GM10266 (cell line): ENCODE measurements at regions not wholly inside any gene's neighbourhood (a gene's known extent, or its start where the extent isn't known, plus 50 kb on each side); places are given as distances from the start of the nearest gene placed in this dataset.

Experiments used
- DNase-seq: peaks from one replicate; pipeline ENCODE4 v3.0.0; 2012; ENCODE audit errors: extremely low spot score
- CTCF ChIP-seq: IDR thresholded peaks from 2 replicates; pipeline ENCODE4 v1.5.1; 2012; ENCODE audit warnings: mild to moderate bottlenecking, low read depth; ENCODE audit not compliant: control insufficient read depth, insufficient read depth; ENCODE audit errors: missing control alignments

DNA sequence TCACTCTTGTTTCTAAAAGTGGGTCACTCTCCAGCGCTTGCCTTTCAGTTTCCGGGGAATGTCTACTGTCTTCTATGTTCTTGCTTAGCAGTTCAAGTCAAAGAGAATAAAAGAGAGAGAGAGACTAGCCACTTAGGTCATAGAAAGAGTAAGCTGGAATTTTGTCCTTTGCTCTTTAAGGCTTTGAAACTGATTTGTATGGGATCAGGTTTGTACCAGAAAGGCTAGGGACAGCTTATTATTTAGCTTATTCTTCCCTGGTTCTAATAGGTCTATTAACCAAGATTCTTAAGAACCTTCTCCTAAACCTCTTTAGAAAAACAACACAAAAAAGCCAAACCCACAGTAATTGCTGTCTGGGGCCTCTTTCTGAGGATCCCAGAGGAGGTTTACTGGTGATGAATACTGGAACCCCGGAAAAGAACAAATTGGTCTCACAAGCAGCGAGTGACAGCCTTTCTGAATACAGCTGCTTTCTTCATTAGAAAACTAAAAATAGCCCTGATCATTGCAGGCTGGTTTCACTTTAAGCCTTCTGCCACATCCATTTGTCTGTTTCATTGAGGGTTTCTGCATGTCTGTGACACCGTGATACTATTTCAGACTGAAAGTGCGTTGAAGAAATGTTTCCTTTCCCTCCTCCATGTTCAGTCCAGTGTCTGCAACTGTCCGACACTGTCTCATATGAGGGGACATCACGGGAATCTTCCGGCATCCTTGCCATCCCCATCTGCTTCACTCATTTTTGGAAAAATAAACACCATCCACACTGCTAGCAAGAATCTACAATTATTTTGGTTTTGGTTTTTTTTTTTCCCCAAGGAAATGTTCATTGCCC, 75.1 kb upstream of the ATXN1 start:
- no peak for TF ChIP-seq CTCF
- peak; percentile 51 for DNase-seq

- no peak for TF ChIP-seq CTCF
- DNase-seq, result no peak
Measured at GRCh38 chr6:16834242-16834641, 73.0 kb upstream of the ATXN1 start.

DNA sequence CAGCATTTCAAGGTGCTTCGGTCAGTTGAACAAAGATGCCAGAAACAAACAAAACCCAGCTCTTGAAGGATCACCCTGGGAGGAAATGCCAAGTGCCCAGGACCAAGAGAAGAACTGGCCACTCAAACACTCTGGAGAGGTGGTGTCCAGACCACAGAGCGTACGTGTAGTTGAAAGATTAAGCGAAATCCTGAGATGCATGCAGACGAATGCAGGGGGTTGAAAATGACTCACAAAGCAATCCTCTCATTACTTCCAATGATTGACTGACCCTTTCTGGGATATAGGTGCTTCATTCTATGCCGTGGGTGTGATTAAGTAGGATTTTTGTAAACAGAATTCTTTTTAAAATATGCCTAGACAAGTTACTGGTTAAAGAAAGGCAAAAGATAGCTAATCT, 71.5 kb upstream of the ATXN1 start:
- TF ChIP-seq CTCF, result no peak
- DNase-seq, result no peak

- no peak for DNase-seq
- TF ChIP-seq CTCF, result no peak
Measured at GRCh38 chr6:16832043-16832567, 70.8 kb upstream of the ATXN1 start.

GRCh38 chr6:16831136-16831535, 69.9 kb upstream of the ATXN1 start:
- no peak for TF ChIP-seq CTCF
- no peak for DNase-seq

GRCh38 chr6:16828058-16828457, 66.8 kb upstream of the ATXN1 start:
- DNase-seq, result no peak
- TF ChIP-seq CTCF, result no peak

- no peak for DNase-seq
- no peak for TF ChIP-seq CTCF
Measured at GRCh38 chr6:16827627-16828026, 66.4 kb upstream of the ATXN1 start.
